ENCODE measurements at regions not wholly inside any gene's neighbourhood (a gene's known extent, or its start where the extent isn't known, plus 50 kb on each side); places are given as distances from the start of the nearest gene placed in this dataset.

- DNase-seq: no peak
Measured at GRCh38 chr21:16013570-16013969, 283.8 kb downstream of the USP25 start.

- DNase-seq: no peak
Measured at GRCh38 chr21:16020878-16021277, 291.1 kb downstream of the USP25 start.

GRCh38 chr21:16022116-16022515 lies 292.3 kb downstream of the USP25 start:
- DNase-seq: no peak

GRCh38 chr21:16022921-16023320 lies 293.1 kb downstream of the USP25 start:
- DNase-seq: no peak

GRCh38 chr21:16028142-16028541 lies 298.4 kb downstream of the USP25 start:
- DNase-seq: no peak

GRCh38 chr21:16028941-16029464 lies 299.2 kb downstream of the USP25 start:
- DNase-seq: no peak

GRCh38 chr21:16033193-16033592 lies 303.4 kb downstream of the USP25 start:
- no peak for DNase-seq

GRCh38 chr21:16034446-16035190 lies 304.8 kb downstream of the USP25 start:
- no peak for DNase-seq

GRCh38 chr21:16037421-16037955 lies 307.7 kb downstream of the USP25 start:
- no peak for DNase-seq

GRCh38 chr21:16040601-16041000 lies 310.8 kb downstream of the USP25 start:
- no peak for DNase-seq

- no peak for DNase-seq
Measured at GRCh38 chr21:16044676-16045075, 314.9 kb downstream of the USP25 start.

- DNase-seq: no peak
Measured at GRCh38 chr21:16046656-16047330, 317.0 kb downstream of the USP25 start.

- DNase-seq: peak; percentile 27
Measured at GRCh38 chr21:16047904-16048303, 318.1 kb downstream of the USP25 start.

- DNase-seq: no peak
Measured at GRCh38 chr21:16055014-16055413, 325.2 kb downstream of the USP25 start.

- DNase-seq: no peak
Measured at GRCh38 chr21:16058896-16059295, 329.1 kb downstream of the USP25 start.

- no peak for DNase-seq
Measured at GRCh38 chr21:16059981-16060380, 330.2 kb downstream of the USP25 start.

GRCh38 chr21:16061194-16061593 lies 331.4 kb downstream of the USP25 start:
- DNase-seq: no peak

- no peak for DNase-seq
Measured at GRCh38 chr21:16069178-16070112, 339.7 kb downstream of the USP25 start.

GRCh38 chr21:16070207-16070651 lies 340.4 kb downstream of the USP25 start:
- DNase-seq: no peak

- DNase-seq: no peak
Measured at GRCh38 chr21:16071092-16071491, 341.3 kb downstream of the USP25 start.

GRCh38 chr21:16071761-16072160 lies 342.0 kb downstream of the USP25 start:
- DNase-seq: no peak

- no peak for DNase-seq
Measured at GRCh38 chr21:16072221-16072620, 342.4 kb downstream of the USP25 start.

Measured in left kidney (tissue), 1 donor.